HG03521 (cell line): ENCODE measurements at regions not wholly inside any gene's neighbourhood (a gene's known extent, or its start where the extent isn't known, plus 50 kb on each side); places are given as distances from the start of the nearest gene placed in this dataset.

Experiments
- ATAC-seq: cut with Tn5 transposase; IDR thresholded peaks from one replicate; pipeline ENCODE4 v1.9.1; 2021; ENCODE audit warnings: mild to moderate bottlenecking, moderate library complexity; ENCODE audit not compliant: unreplicated experiment

- ATAC-seq, result no peak
These were observed 346.6 kb downstream of the CBLN2 start for GRCh38 chr18:72197591-72197990.

DNA sequence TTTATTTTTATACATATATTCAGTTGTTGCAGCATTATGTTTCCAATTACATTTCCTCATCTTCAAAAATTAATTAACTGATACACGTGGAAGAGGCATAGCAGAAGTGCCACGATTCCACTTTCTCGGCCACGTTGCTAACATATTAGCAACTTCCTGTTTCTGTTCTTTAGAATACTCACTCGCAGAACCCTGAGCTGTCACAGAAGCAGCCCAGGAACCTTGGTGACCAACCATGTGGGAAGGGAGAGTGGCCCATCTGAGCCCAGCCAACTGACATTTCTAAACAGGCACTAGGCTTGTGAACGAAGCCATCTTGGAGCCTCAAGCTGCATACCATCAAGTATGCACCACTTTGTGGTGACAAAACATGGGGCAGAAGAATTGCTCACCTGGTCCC lies 350.1 kb downstream of the CBLN2 start:
- no peak for ATAC-seq

- no peak for ATAC-seq
These were observed 356.2 kb downstream of the CBLN2 start for GRCh38 chr18:72187956-72188355.

DNA sequence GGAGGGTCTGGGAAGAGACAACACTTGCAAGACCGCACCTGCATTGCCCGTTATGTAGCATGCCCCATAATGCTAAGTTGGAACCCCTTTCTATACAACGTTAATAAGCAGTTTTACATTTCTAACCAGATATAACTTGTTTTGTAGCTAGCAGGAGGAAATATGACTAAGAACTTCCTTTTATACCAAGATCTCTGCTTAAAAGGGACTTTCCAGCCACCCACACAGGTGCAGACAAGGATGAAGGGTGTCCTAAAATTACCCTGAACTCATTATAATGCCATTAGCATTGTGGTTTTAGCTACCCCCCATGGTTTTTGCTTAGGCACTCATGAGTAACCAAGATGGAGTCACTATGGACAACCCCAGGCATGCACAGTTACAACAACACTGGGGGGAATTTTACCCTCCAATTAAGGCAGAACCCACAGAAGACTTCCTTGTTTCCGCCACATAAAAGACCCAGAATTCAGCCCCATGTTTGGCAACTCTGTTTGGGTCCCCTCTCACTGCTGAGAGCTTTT lies 362.8 kb downstream of the CBLN2 start:
- ATAC-seq, result peak; percentile 67

DNA sequence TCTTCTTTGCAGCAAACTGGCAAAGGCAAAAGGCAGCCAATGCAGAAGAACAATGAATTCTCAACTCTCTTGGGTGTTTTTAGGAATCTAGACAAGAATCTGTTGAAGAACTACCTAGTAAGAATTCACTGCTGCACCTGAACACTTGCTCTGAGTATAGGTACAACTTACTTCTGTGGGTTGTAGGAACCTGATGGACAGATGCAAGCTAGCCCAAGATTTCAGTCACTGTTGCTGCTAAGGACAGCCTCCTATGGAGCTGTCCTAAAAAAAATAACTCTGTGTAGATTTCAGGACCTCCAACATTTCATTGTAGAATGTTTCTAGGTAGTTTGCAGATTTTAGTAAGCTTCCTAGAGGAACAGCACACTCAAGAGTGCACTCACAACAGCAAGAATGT lies 363.5 kb downstream of the CBLN2 start:
- no peak for ATAC-seq

- ATAC-seq, result no peak
These were observed 369.0 kb downstream of the CBLN2 start for GRCh38 chr18:72174972-72175649.

GRCh38 chr18:72171596-72171995 lies 372.5 kb downstream of the CBLN2 start:
- no peak for ATAC-seq

GRCh38 chr18:72161691-72162090 lies 382.5 kb downstream of the CBLN2 start:
- no peak for ATAC-seq

DNA sequence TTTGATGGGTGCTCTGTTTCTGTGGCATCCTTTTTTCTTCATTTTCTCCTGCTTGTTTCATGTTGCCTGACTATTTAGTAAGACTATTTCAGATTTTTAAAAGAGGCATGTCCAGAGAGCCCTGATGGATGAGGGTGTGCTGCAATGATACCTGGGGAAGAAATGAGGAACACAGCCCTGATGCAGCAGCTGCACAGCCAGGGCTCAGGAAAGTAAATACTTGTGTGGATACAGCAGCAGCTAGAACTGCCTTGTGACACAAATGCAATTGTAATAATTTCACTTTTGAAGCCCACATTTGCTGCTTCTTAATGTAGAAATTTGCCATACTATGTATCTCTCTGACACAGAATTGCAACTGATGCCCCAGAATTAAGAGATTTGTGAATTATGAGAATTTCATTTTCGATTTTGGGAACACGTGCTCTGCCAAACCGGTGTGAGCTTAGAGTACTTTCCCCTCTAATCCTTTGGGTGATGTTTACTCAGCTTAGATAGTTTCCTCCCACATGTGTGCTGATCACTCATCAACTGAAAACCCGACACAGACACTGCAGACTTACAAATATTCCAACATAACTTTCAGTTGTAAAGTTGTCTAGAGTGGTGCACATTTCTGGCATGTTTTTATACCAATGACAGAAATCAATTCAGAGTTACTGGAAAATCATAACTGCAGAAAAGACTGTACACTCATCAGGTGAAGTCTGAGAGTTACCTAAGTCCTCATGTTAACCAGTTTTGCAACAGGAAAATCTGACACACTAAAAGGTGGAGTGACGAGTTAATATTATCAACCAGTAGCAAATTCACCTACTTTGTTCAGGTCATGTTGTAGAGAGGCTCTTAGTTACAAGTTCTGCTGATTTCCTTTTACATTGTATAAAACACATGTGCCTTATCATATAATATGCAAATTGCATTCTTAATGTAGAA lies 383.4 kb downstream of the CBLN2 start:
- ATAC-seq, result no peak

- no peak for ATAC-seq
These were observed 388.8 kb downstream of the CBLN2 start for GRCh38 chr18:72155327-72155726.

DNA sequence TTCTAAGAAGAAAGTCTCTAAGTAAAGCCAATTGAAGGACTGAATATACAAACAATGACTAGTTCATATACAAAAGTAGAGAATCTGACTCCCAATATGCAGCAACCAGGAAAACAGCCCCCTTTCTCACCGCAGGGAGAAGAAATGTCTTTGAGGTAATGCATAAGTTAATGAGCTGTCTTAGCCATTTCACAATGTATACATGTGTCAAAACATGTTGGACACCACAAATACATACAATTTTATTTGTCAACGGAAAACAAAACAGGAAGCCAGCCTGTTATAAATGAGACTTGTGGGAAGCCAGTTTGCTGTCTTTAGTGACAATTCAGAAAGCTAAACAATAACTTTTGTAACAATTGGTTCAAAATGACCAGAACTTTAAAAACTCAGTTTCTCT lies 389.2 kb downstream of the CBLN2 start:
- ATAC-seq, result no peak

DNA sequence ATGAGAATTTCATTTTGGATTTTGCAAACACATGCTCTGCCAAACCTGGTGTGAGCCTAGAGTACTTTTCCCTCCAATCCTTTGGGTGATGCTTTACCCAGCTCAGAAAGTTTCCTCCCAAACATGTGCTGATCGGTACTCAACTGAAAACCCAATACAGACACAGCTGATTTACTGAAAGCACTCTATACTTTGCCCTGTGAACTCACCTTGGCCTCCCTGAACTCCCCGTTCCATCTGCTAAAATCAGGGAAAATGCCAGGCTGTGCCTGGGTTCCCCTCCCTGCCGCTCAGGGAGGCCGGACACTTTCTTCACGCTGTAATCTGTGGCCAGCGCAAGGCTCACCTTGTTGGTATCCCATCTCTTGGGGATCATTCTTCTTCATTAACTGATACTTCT lies 391.2 kb downstream of the CBLN2 start:
- no peak for ATAC-seq

GRCh38 chr18:72147830-72148229 lies 396.3 kb downstream of the CBLN2 start:
- no peak for ATAC-seq

DNA sequence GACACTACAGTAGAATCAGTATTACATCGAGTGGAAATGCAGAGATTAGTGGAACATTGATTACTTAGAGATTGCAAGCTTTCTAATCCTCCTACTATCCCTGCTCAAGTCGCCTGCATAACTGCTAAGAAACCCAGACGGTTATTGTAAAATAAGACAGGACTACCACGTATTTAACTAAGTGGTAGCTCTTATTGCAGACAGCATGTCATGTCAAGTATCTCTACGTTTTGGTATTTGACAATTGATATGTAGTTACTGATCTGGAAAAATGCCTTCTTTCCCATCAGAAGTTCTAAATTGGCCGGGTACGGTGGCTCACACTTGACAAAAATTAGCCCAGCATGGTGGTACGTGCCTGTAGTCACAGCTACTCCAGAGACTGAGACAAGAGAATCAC lies 404.1 kb downstream of the CBLN2 start:
- no peak for ATAC-seq

- no peak for ATAC-seq
These were observed 415.5 kb downstream of the CBLN2 start for GRCh38 chr18:72128649-72129048.

DNA sequence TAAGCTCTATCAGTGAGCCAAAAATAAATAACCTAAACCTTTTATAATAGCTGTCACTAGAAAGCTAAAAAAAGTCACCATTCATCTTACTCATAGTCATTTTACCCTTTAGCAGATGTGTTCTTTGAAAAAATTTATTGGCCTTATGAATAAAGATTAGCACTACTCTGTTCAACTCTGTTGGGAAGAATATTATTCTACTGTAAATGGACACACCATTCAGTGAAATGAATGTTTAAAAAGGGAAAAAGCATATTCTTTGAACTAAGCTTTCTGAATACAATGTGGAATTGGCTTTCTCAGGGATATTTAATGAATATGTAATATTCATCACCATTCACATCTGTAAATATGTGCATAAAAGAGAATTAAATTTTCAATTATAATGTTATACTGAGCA lies 422.0 kb downstream of the CBLN2 start:
- no peak for ATAC-seq

DNA sequence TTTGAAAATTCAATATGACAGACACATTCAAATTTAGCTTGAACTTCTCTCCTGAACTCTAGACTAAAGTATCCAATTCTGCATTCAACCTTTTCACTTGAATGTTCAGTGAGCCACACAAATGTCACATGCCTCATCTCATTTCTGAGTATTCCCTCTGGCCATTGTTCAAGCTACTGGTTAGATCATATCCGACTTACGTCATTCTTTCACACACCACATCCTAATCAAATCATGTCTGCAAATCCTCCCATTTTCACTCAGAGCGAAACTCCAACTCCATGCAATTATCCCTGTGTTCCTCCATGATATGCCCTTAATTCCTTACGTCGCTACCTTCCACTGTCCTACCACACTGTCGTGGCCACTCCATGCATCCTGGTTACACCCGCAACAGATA lies 425.1 kb downstream of the CBLN2 start:
- no peak for ATAC-seq

DNA sequence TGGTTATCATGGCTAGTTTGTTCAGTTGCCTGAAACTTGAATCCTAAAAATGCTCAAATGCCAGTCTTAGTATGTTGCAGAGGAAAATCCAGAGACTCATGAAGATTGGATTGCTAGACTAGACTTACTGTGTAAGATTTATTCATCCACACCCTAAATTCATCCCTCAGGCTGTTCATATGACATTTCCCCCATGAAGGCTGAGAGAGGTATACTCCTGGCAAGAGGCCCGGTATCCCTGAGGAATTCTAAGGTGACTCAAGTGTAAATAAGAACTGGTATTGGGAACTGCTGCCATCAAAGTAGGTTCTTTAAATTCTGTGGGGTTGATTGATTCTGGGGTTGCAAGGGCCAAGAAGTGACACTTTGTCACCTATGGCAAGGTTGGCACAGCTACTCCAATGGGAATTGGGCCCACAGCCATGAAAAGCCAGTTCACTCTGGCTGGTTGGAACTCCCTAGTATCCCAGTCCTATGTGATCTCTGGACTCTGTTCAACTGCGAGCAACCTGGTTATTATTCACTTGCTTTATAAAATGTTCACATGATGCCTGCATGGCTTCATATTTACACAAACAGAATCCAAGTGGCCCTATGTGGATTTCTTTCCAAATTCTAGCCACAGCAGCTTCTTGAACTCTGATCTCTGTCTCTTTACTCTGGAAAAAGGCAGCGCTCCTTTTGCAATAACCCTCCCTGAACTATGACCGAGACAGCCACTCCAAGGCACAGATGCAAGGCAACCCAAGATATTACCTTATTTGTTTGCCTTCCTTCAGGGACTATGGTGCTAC lies 429.1 kb downstream of the CBLN2 start:
- no peak for ATAC-seq

DNA sequence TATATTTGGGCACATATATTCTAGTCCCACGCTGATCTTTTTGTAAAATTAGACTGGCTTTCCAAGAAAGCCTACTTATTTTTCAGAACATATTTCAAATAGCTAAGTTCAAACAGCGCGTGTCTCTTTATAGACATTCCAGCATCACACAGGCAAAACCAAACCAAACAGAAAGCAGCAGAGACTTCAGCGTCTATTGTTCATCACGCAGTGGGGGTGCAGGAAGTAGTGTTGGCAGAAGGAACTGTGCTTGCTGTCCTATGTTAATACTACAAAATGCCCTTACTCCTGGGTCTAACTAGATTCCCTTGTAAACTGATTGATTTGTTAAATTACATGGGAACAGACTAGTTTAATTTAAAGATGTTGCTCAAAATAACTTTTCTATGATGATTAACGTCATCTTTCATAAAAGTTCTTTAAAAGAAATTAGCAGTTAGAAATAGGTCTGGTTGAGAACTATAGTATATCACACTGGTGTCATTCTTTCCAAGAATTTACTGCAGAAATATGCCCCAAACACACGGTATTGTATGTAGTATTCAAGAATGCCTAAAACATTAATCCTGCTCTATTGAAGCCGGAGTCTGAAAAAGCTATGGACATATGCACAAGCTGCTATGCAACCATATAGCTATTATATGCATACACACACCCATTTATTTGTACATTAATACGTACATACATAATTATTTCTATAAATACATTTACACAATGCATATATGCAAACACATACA lies 436.3 kb downstream of the CBLN2 start:
- no peak for ATAC-seq

- no peak for ATAC-seq
These were observed 439.3 kb downstream of the CBLN2 start for GRCh38 chr18:72104851-72105250.

- ATAC-seq, result no peak
These were observed 441.7 kb downstream of the CBLN2 start for GRCh38 chr18:72102412-72102811.
